WERI-Rb-1 (cell line): ENCODE measurements at regions not wholly inside any gene's neighbourhood (a gene's known extent, or its start where the extent isn't known, plus 50 kb on each side); places are given as distances from the start of the nearest gene placed in this dataset.

Experiments
- DNase-seq: peaks from one replicate; pipeline ENCODE4 v3.0.0-alpha.2; 2020
- H3K27ac ChIP-seq: fragments of 250-450 bp; sonication (Bioruptor Pico); 2 replicates; pipeline ENCODE4 v1.5.1; 2020; ENCODE audit warnings: mild to moderate bottlenecking, moderate library complexity
- H3K27me3 ChIP-seq: fragments of 250-450 bp; sonication (Bioruptor Pico); 2 replicates; pipeline ENCODE4 v1.5.1; 2021; ENCODE audit warnings: mild to moderate bottlenecking, low read depth, moderate library complexity; ENCODE audit not compliant: insufficient read depth, severe bottlenecking
- H3K36me3 ChIP-seq: fragments of 250-450 bp; sonication (Bioruptor Pico); 2 replicates; pipeline ENCODE4 v1.5.1; 2020; ENCODE audit warnings: mild to moderate bottlenecking, moderate library complexity
- H3K4me3 ChIP-seq: 2 replicates; pipeline ENCODE4 v1.5.1; 2011; ENCODE audit warnings: low read depth, mild to moderate bottlenecking, control low read depth, low read length
- H3K9me3 ChIP-seq: fragments of 250-450 bp; sonication (Bioruptor Pico); 2 replicates; pipeline ENCODE4 v1.5.1; 2021; ENCODE audit warnings: mild to moderate bottlenecking, moderate library complexity; ENCODE audit not compliant: severe bottlenecking
- CTCF ChIP-seq: IDR thresholded peaks from 2 replicates; pipeline ENCODE4 v1.5.1; 2011; ENCODE audit warnings: low read depth, mild to moderate bottlenecking, control low read depth, inconsistent platforms, low read length

- H3K4me3 ChIP-seq: no peak overlapping the region
- TF ChIP-seq CTCF: no peak
- peaks cover 47% of the 10 kb centered on the region for H3K27me3 ChIP-seq
- DNase-seq: no peak
- no peak overlapping the region for H3K27ac ChIP-seq
- no peaks in the 10 kb centered on the region for H3K9me3 ChIP-seq
- no peaks in the 10 kb centered on the region for H3K36me3 ChIP-seq
Observed at GRCh38 chr10:123550675-123551096, 115.5 kb upstream of the GPR26 start.

- H3K27ac ChIP-seq: no peak overlapping the region
- no peaks in the 10 kb centered on the region for H3K36me3 ChIP-seq
- H3K9me3 ChIP-seq: no peaks in the 10 kb centered on the region
- no peak for TF ChIP-seq CTCF
- no peak for DNase-seq
- H3K4me3 ChIP-seq: no peak overlapping the region
- H3K27me3 ChIP-seq: peaks cover 50% of the 10 kb centered on the region
Observed at GRCh38 chr10:123551259-123551658, 114.9 kb upstream of the GPR26 start.

- no peak for DNase-seq
- no peak for TF ChIP-seq CTCF
Observed at GRCh38 chr10:123552760-123553554, 113.2 kb upstream of the GPR26 start.

GRCh38 chr10:123553810-123554430 lies 112.2 kb upstream of the GPR26 start:
- no peak for TF ChIP-seq CTCF
- Histone ChIP-seq H3K27ac (no peak overlapping the region), H3K36me3 (no peaks in the 10 kb centered on the region), H3K27me3 (peaks cover 38% of the 10 kb centered on the region), H3K4me3 (no peak overlapping the region), H3K9me3 (no peaks in the 10 kb centered on the region)
- DNase-seq: no peak

More at GRCh38 chr10:123552760-123553554, 113.2 kb upstream of the GPR26 start:
- peaks cover 46% of the 10 kb centered on the region for H3K27me3 ChIP-seq
- H3K27ac ChIP-seq: no peak overlapping the region
- no peaks in the 10 kb centered on the region for H3K36me3 ChIP-seq
- no peaks in the 10 kb centered on the region for H3K9me3 ChIP-seq
- no peak overlapping the region for H3K4me3 ChIP-seq

- Histone ChIP-seq H3K4me3 (no peak overlapping the region), H3K9me3 (no peaks in the 10 kb centered on the region), H3K36me3 (no peaks in the 10 kb centered on the region), H3K27me3 (peaks cover 37% of the 10 kb centered on the region), H3K27ac (no peak overlapping the region)
- no peak for DNase-seq
- TF ChIP-seq CTCF: no peak
Observed at GRCh38 chr10:123554656-123555055, 111.5 kb upstream of the GPR26 start.
